Stimulated activated CD4-positive, alpha-beta T cell treated with anti-CD3 and anti-CD28 coated beads, TNF-alpha, amount 100 ng/mL, for 24 hours (primary cell): ENCODE measurements at regions not wholly inside any gene's neighbourhood (a gene's known extent, or its start where the extent isn't known, plus 50 kb on each side); places are given as distances from the start of the nearest gene placed in this dataset.
"Not testable (repeated sequence)": the region's sequence is repeated elsewhere in the genome, so short reads cannot be mapped to it uniquely, and the experiment has no call there.

ENCODE experiments used
- DNase-seq, 3 experiments: peaks; one replicate each; pipeline ENCODE4 v3.0.0-alpha.2; 2020; ENCODE audit warnings: low read depth in 3 of 3

- DNase-seq = no peak
These were observed 508.9 kb upstream of the TBL1XR1 start for GRCh38 chr3:177705976-177706823.

- DNase-seq = not testable (repeated sequence)
These were observed 512.2 kb upstream of the TBL1XR1 start for GRCh38 chr3:177709470-177709869.

GRCh38 chr3:177710506-177710905 lies 513.2 kb upstream of the TBL1XR1 start:
- no peak for DNase-seq

- no peak for DNase-seq
These were observed 514.4 kb upstream of the TBL1XR1 start for GRCh38 chr3:177711637-177712036.

GRCh38 chr3:177713928-177714900 lies 516.9 kb upstream of the TBL1XR1 start:
- DNase-seq = no peak

GRCh38 chr3:177714945-177715344 lies 517.7 kb upstream of the TBL1XR1 start:
- DNase-seq = no peak

GRCh38 chr3:177715980-177716379 lies 518.7 kb upstream of the TBL1XR1 start:
- DNase-seq = no peak

GRCh38 chr3:177720927-177721326 lies 523.6 kb upstream of the TBL1XR1 start:
- DNase-seq = not testable (repeated sequence)

- DNase-seq = no peak
These were observed 524.8 kb upstream of the TBL1XR1 start for GRCh38 chr3:177721864-177722785.

GRCh38 chr3:177724020-177724638 lies 526.8 kb upstream of the TBL1XR1 start:
- no peak for DNase-seq

- no peak for DNase-seq
These were observed 527.9 kb upstream of the TBL1XR1 start for GRCh38 chr3:177725165-177725564.

GRCh38 chr3:177726807-177727206 lies 529.5 kb upstream of the TBL1XR1 start:
- no peak for DNase-seq

- DNase-seq = no peak
These were observed 532.8 kb upstream of the TBL1XR1 start for GRCh38 chr3:177729956-177730681.

- no peak for DNase-seq
These were observed 533.5 kb upstream of the TBL1XR1 start for GRCh38 chr3:177730814-177731213.

GRCh38 chr3:177731644-177732268 lies 534.5 kb upstream of the TBL1XR1 start:
- no peak for DNase-seq

GRCh38 chr3:177733233-177733632 lies 536.0 kb upstream of the TBL1XR1 start:
- DNase-seq = no peak

- DNase-seq = no peak
These were observed 536.7 kb upstream of the TBL1XR1 start for GRCh38 chr3:177733936-177734335.

GRCh38 chr3:177735431-177735830 lies 538.1 kb upstream of the TBL1XR1 start:
- no peak for DNase-seq

- no peak for DNase-seq
These were observed 542.2 kb upstream of the TBL1XR1 start for GRCh38 chr3:177739461-177739860.

- DNase-seq = no peak
These were observed 543.0 kb upstream of the TBL1XR1 start for GRCh38 chr3:177740254-177740653.
